GM13976 (cell line): ENCODE measurements at regions not wholly inside any gene's neighbourhood (a gene's known extent, or its start where the extent isn't known, plus 50 kb on each side); places are given as distances from the start of the nearest gene placed in this dataset.

ENCODE experiments used
- DNase-seq: peaks from one replicate; pipeline ENCODE4 v3.0.0; 2012; ENCODE audit warnings: low spot score
- in situ Hi-C: fragments of 300-500 bp; cut with MboI; formaldehyde crosslinking; loops from one replicate; pipeline ENCODE4 v1.12.0; 2022; ENCODE audit warnings: low sequenced_read_pairs, mixed read lengths, inconsistent platforms; ENCODE audit not compliant: unreplicated experiment
- TF ChIP-seq, protein P1 (sequence below): IDR thresholded peaks from 2 replicates; pipeline ENCODE4 v1.5.1; 2012; ENCODE audit warnings: borderline replicate concordance, mild to moderate bottlenecking; ENCODE audit not compliant: insufficient read depth; ENCODE audit errors: extremely low read depth, missing control alignments, control extremely low read depth

GRCh38 chrX:40448793-40449192 is 132.0 kb upstream of the ATP6AP2 start:
- TF ChIP-seq, protein P1, sequence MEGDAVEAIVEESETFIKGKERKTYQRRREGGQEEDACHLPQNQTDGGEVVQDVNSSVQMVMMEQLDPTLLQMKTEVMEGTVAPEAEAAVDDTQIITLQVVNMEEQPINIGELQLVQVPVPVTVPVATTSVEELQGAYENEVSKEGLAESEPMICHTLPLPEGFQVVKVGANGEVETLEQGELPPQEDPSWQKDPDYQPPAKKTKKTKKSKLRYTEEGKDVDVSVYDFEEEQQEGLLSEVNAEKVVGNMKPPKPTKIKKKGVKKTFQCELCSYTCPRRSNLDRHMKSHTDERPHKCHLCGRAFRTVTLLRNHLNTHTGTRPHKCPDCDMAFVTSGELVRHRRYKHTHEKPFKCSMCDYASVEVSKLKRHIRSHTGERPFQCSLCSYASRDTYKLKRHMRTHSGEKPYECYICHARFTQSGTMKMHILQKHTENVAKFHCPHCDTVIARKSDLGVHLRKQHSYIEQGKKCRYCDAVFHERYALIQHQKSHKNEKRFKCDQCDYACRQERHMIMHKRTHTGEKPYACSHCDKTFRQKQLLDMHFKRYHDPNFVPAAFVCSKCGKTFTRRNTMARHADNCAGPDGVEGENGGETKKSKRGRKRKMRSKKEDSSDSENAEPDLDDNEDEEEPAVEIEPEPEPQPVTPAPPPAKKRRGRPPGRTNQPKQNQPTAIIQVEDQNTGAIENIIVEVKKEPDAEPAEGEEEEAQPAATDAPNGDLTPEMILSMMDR, result no peak
- no peak for DNase-seq
- in situ Hi-C loops, result no loop called here

DNA sequence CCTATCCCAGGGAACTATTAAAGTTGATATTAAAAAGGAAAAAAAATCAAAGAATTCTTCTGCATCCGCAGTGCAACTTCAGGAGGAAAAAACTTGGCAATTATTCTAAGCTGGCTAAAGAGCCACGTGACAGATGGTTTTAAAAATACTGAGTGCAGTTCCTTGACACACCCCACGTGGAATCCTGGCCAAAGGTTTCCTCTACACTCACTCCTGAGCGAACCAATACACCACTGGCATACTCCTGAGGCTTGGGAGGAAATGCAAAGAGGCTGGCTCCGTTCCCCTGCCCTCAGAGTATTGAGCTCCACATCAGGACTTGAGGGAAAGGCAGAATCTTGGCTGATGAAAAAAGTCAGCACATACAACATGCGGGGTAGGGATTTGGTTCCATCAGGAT is 133.8 kb upstream of the ATP6AP2 start:
- TF ChIP-seq, protein P1, result no peak
- DNase-seq, result no peak
- in situ Hi-C loops, result no loop called here

DNA sequence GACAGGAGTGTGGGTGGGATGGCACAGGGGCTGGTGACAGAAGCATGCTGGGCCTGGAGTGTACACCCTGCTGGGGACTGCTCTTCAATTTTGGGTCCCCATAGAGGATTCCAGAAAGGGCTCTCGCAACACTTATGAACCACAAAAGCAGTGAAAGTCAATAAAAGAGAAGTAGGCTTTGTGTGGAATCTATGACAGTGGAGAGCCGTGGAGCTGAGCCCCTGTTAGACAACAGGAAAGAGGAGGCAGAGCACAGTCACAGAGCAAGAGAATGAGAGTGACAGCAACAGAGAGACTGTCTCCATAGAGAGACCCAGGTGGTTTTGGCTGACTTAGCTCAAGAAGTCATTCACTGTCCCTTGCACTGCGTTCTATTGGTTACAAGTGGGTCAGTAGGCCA is 135.1 kb upstream of the ATP6AP2 start:
- TF ChIP-seq, protein P1, result no peak
- no peak for DNase-seq
- in situ Hi-C loops, result no loop called here

- in situ Hi-C loops, result no loop called here
- TF ChIP-seq, protein P1, result no peak
- DNase-seq, result no peak
Measured at GRCh38 chrX:40444798-40445496, 135.8 kb upstream of the ATP6AP2 start.

- in situ Hi-C loops, result no loop called here
- TF ChIP-seq, protein P1, result no peak
- DNase-seq, result no peak
Measured at GRCh38 chrX:40444133-40444532, 136.6 kb upstream of the ATP6AP2 start.

DNA sequence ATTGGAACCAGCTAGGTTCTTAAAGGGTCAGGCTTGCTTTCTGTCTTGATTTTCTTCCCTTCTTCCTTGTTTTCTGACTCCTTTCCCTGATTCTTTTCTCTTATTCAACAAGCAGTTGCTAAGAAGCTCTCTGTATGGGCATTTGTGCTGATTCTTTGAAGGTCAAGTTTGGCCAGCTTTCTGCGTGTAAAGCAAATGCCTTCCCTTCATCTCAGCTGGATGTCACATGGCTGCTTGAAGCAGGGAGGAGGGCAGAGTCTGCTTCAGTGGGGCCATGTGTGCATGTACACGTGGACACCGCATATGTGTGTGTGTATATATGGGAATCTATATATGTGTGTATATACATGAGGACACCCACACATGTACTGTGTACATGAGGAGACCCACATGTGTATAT is 139.9 kb upstream of the ATP6AP2 start:
- no peak for DNase-seq
- TF ChIP-seq, protein P1, result no peak
- in situ Hi-C loops, result no loop called here
